ENCODE measurements at regions not wholly inside any gene's neighbourhood (a gene's known extent, or its start where the extent isn't known, plus 50 kb on each side); places are given as distances from the start of the nearest gene placed in this dataset.

DNA sequence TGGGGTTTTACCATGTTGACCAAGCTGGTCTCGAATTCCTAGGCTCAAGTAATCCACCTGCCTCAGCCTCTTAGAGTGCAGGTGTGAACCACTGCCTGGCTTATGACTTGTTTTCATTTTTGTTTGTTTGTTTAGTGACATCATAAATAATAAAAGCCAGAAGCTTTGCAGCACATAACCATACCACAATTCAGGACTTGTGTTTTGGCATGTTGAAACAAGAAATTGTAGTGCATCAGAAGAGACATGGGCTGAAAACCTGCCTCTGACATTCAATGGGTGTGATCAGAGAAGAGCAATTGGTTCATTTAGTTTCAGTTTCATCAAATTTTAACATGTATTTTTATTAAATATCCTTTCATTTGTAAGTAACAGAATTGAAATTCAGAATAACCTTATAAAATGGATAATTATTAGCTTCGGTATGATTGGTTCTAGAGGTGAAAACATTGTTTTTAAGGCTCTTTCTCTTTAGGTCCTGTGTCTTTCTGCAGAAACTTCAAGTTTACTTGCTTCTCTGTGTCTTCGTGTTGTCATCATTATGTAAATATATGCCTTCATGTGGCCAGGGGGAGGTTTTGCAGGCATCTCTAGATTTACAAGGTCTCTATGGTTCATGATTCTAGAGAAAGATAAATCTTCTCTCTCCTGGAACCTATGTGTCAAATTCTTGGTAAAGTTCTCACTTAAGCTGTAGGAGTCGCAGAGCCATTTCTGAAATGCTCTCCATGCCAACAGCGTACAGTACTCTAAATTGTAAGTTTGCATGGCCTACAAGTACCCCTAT lies 312.0 kb downstream of the KCNC2 start:
- TF ChIP-seq EZH2 (IDR thresholded peaks at IDR 0.05) = no peak
- no peak for TF ChIP-seq POLR2AphosphoS5 (IDR thresholded peaks at IDR 0.05; ENCODE audit: borderline replicate concordance, low read depth, low read length)
